ENCODE measurements at regions not wholly inside any gene's neighbourhood (a gene's known extent, or its start where the extent isn't known, plus 50 kb on each side); places are given as distances from the start of the nearest gene placed in this dataset.

DNA sequence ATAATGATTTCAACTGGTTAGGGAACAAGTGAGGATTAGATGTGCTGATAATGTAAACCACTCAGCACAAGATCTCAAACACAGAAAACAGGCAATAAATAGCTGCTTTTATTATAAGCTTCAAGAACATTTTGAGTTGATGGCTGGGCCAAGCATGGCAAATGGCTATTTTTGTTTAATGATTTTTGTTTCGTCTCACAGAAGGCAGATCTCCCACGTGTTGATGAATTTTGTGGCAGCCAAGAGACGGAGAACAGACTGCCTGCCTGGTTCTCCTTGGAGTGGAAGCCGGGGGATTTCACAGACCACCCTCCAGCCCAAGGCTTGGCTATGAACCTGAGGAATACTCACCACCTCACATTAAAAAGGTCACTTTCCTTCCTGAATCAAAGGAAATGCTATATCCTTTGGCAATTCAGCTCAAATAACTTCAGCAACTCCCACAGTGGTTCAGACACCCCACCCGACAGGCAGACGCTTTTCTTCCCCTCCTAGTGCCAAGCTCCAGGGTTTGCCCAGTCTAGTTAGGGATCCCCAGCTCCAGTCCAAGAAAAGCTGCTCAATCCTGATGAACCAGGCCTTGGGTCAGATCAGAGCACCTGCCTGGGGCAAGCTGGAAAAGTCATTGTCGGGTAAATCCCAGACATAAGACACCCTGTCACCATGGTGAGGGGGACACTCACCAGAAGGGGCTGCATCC lies 593.5 kb downstream of the TOX3 start:
- Mint-ChIP-seq H3K4me1 (ENCODE audit: insufficient read depth, unreplicated experiment) (no peaks in the 10 kb centered on the region), H3K9me3 (ENCODE audit: unreplicated experiment) (no peaks in the 10 kb centered on the region)
- CTCF ChIA-PET = interaction anchor here (0.6 kb wide), 1 partner anchor 47 kb away, joined by 3 read pairs; no protein-coding TSS in a partner anchor

GRCh38 chr16:51952500-51952899 lies 594.4 kb downstream of the TOX3 start:
- CTCF ChIA-PET = interaction anchor here (0.6 kb wide), 3 partner anchors 14 to 892 kb away, joined by 3 read pairs; no protein-coding TSS in a partner anchor
- TF ChIP-seq, protein P1, sequence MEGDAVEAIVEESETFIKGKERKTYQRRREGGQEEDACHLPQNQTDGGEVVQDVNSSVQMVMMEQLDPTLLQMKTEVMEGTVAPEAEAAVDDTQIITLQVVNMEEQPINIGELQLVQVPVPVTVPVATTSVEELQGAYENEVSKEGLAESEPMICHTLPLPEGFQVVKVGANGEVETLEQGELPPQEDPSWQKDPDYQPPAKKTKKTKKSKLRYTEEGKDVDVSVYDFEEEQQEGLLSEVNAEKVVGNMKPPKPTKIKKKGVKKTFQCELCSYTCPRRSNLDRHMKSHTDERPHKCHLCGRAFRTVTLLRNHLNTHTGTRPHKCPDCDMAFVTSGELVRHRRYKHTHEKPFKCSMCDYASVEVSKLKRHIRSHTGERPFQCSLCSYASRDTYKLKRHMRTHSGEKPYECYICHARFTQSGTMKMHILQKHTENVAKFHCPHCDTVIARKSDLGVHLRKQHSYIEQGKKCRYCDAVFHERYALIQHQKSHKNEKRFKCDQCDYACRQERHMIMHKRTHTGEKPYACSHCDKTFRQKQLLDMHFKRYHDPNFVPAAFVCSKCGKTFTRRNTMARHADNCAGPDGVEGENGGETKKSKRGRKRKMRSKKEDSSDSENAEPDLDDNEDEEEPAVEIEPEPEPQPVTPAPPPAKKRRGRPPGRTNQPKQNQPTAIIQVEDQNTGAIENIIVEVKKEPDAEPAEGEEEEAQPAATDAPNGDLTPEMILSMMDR (IDR thresholded peaks at IDR 0.05; ENCODE audit: unreplicated experiment) = no peak
- DNase-seq (ENCODE audit: unreplicated experiment) = no peak
- Mint-ChIP-seq H3K4me3 (ENCODE audit: unreplicated experiment) (no peak overlapping the region), H3K36me3 (ENCODE audit: insufficient read depth, unreplicated experiment) (no peaks in the 10 kb centered on the region), H3K27me3 (ENCODE audit: insufficient read depth, unreplicated experiment) (no peaks in the 10 kb centered on the region), H3K4me1 (ENCODE audit: insufficient read depth, unreplicated experiment) (no peaks in the 10 kb centered on the region), H3K27ac (ENCODE audit: low read depth, unreplicated experiment) (no peak overlapping the region), H3K9me3 (ENCODE audit: unreplicated experiment) (no peaks in the 10 kb centered on the region)
- no TSS peak for BruUV-seq (replicated peaks)
- POLR2A ChIA-PET = interaction anchor here (0.6 kb wide), 1 partner anchor 22 kb away, joined by 5 read pairs; no protein-coding TSS in a partner anchor
- intact Hi-C loops (cut with micrococcal nuclease) = no loop called here

More for the DNA sequence above, 593.5 kb downstream of the TOX3 start:
- BruUV-seq (replicated peaks) = no TSS peak
- POLR2A ChIA-PET = no interaction called here
- intact Hi-C loops (cut with micrococcal nuclease) = no loop called here
- no peaks in the 10 kb centered on the region for H3K27me3 Mint-ChIP-seq (ENCODE audit: insufficient read depth, unreplicated experiment)
- no peak overlapping the region for H3K27ac Mint-ChIP-seq (ENCODE audit: low read depth, unreplicated experiment)
- DNase-seq (ENCODE audit: unreplicated experiment) = no peak
- TF ChIP-seq, protein P1 (IDR thresholded peaks at IDR 0.05; ENCODE audit: unreplicated experiment) = no peak
- H3K36me3 Mint-ChIP-seq (ENCODE audit: insufficient read depth, unreplicated experiment) = no peaks in the 10 kb centered on the region
- H3K4me3 Mint-ChIP-seq (ENCODE audit: unreplicated experiment) = no peak overlapping the region

- H3K9me3 Mint-ChIP-seq (ENCODE audit: unreplicated experiment) = no peaks in the 10 kb centered on the region
- POLR2A ChIA-PET = interaction anchor here (0.6 kb wide), 2 partner anchors 21 to 601 kb away, joined by 3 to 5 read pairs; no protein-coding TSS in a partner anchor
- no peaks in the 10 kb centered on the region for H3K36me3 Mint-ChIP-seq (ENCODE audit: insufficient read depth, unreplicated experiment)
- TF ChIP-seq, protein P1 (IDR thresholded peaks at IDR 0.05; ENCODE audit: unreplicated experiment) = no peak
- no peak overlapping the region for H3K27ac Mint-ChIP-seq (ENCODE audit: low read depth, unreplicated experiment)
- no TSS peak for BruUV-seq (replicated peaks)
- no peak for DNase-seq (ENCODE audit: unreplicated experiment)
- H3K4me3 Mint-ChIP-seq (ENCODE audit: unreplicated experiment) = no peak overlapping the region
- intact Hi-C loops (cut with micrococcal nuclease) = no loop called here
- H3K27me3 Mint-ChIP-seq (ENCODE audit: insufficient read depth, unreplicated experiment) = no peaks in the 10 kb centered on the region
- CTCF ChIA-PET = interaction anchor here (0.6 kb wide), 2 partner anchors 13 to 21 kb away, joined by 3 read pairs; no protein-coding TSS in a partner anchor
- H3K4me1 Mint-ChIP-seq (ENCODE audit: insufficient read depth, unreplicated experiment) = no peaks in the 10 kb centered on the region
These were observed 595.2 kb downstream of the TOX3 start for GRCh38 chr16:51951668-51952298.

DNA sequence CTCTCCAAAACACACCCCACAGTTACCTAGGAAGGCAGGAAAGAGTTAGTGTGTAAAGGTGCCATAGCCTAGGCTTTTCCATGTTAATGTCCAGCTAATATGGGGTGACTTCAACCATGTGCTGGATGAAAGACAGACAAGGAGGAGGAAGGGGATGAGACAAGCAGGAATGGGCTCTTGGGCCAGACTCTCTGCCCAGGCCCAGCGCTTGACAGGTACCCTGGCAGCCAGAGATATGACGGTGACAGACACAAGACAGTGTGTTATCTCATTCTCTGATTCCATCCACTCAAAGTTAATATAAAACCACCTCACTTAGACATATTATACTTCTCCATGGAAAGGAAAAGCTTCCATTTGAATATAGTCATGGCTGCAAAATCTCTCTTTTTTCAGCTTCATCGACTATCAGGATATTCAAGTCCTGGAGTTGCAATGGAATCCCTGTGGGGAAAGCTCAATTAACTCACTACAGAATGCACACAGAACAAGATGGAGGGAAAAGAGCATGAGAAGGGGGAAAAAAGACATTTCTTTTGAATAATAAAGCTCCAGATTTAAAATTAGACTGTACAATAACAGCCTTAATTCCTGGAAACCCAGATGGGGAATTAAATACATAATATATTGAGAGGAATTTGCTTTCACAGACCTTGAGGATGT lies 596.7 kb downstream of the TOX3 start:
- H3K4me1 Mint-ChIP-seq (ENCODE audit: insufficient read depth, unreplicated experiment) = no peaks in the 10 kb centered on the region
- TF ChIP-seq, protein P1 (IDR thresholded peaks at IDR 0.05; ENCODE audit: unreplicated experiment) = no peak
- BruUV-seq (replicated peaks) = no TSS peak
- no peak for DNase-seq (ENCODE audit: unreplicated experiment)
- H3K9me3 Mint-ChIP-seq (ENCODE audit: unreplicated experiment) = no peaks in the 10 kb centered on the region
- ChIA-PET CTCF (interaction anchor here (0.6 to 0.8 kb wide), 3 partner anchors 17 to 866 kb away, joined by 3 read pairs; no protein-coding TSS in a partner anchor), POLR2A (interaction anchor here (0.5 to 0.6 kb wide), 2 partner anchors 22 to 692 kb away, joined by 3 read pairs; no protein-coding TSS in a partner anchor)
- H3K36me3 Mint-ChIP-seq (ENCODE audit: insufficient read depth, unreplicated experiment) = no peaks in the 10 kb centered on the region
- no peaks in the 10 kb centered on the region for H3K27me3 Mint-ChIP-seq (ENCODE audit: insufficient read depth, unreplicated experiment)
- H3K27ac Mint-ChIP-seq (ENCODE audit: low read depth, unreplicated experiment) = no peak overlapping the region
- intact Hi-C loops (cut with micrococcal nuclease) = no loop called here
- H3K4me3 Mint-ChIP-seq (ENCODE audit: unreplicated experiment) = no peak overlapping the region
